ENCODE measurements at regions not wholly inside any gene's neighbourhood (a gene's known extent, or its start where the extent isn't known, plus 50 kb on each side); places are given as distances from the start of the nearest gene placed in this dataset.

GRCh38 chr1:101428562-101428961, 191.7 kb downstream of the S1PR1 start:
- H3K4me2 ChIP-seq (ENCODE audit: low read depth, low read length): no peak overlapping the region
- ATAC-seq: no peak
- no peaks in the 10 kb centered on the region for H3K27me3 ChIP-seq (ENCODE audit: control insufficient read depth in 1 of 2, insufficient read depth in 2 of 2, low read length in 2 of 2)
- no peak for DNase-seq (ENCODE audit: low spot score)
- FAIRE-seq: no peak
- no peak overlapping the region for H3K9ac ChIP-seq (ENCODE audit: insufficient read depth, low read depth, low read length)
- no peaks in the 10 kb centered on the region for H3K9me3 ChIP-seq (ENCODE audit: low read length)
- no peak overlapping the region for H3K27ac ChIP-seq (ENCODE audit: extremely low read length, insufficient read depth, low read length)
- no TSS peak for BruUV-seq (replicated peaks)
- in situ Hi-C loops (cut with HindIII; ENCODE audit: extremely low pct_ligation_motif_present, low pct_unique_long_range_greater_than_20kb): no loop called here
- ChIA-PET POLR2A (no interaction called here), CTCF (ENCODE audit: low intra/inter-chr PET ratio, low total read pairs) (no interaction called here)
- TF ChIP-seq ZNF441 (CRISPR knock-in tag; IDR thresholded peaks at IDR 0.05; ENCODE audit: borderline replicate concordance) (no peak), ZUFSP (CRISPR knock-in tag; IDR thresholded peaks at IDR 0.05; ENCODE audit: borderline replicate concordance) (no peak), ZNF326 (CRISPR knock-in tag; IDR thresholded peaks at IDR 0.05; ENCODE audit: borderline replicate concordance) (no peak), TAF15 (IDR thresholded peaks at IDR 0.05; ENCODE audit: low read depth, low read length, poor library complexity, severe bottlenecking) (no peak), EHMT2 (IDR thresholded peaks at IDR 0.05; ENCODE audit: borderline replicate concordance, low read depth, low read length) (no peak), E2F1 (CRISPR knock-in tag; IDR thresholded peaks at IDR 0.05) (no peak), ZNF17 (CRISPR knock-in tag; IDR thresholded peaks at IDR 0.05) (no peak), KAT7 (CRISPR knock-in tag; IDR thresholded peaks at IDR 0.05; ENCODE audit: borderline replicate concordance) (no peak), SMARCE1 (IDR thresholded peaks at IDR 0.05; ENCODE audit: borderline replicate concordance) (no peak)
- H3K4me3 ChIP-seq (replicated peaks in 1 of 3; ENCODE audit: insufficient read depth in 1 of 3, low read depth in 2 of 3, low read length in 3 of 3): no peak overlapping the region
- no peak overlapping the region for H2AFZ ChIP-seq (ENCODE audit: low read length)
- no peaks in the 10 kb centered on the region for H4K20me1 ChIP-seq (ENCODE audit: insufficient read depth, low read length)
- intact Hi-C loops (cut with micrococcal nuclease; ENCODE audit: unreplicated experiment): no loop called here
- 0% methylated on average over 1 of the region's 1 CpG for WGBS (ENCODE audit: low lambda C conversion rate)
- no peaks in the 10 kb centered on the region for H3K36me3 ChIP-seq (replicated peaks in 1 of 2; ENCODE audit: control insufficient read depth in 1 of 2, insufficient read depth in 2 of 2, low read length in 2 of 2)
- no peaks in the 10 kb centered on the region for H3K79me2 ChIP-seq (ENCODE audit: insufficient read depth, low read length)
- no peaks in the 10 kb centered on the region for H3K4me1 ChIP-seq (ENCODE audit: insufficient read depth, low read length)

All from HepG2 (cell line).